ENCODE measurements at regions not wholly inside any gene's neighbourhood (a gene's known extent, or its start where the extent isn't known, plus 50 kb on each side); places are given as distances from the start of the nearest gene placed in this dataset.

DNA sequence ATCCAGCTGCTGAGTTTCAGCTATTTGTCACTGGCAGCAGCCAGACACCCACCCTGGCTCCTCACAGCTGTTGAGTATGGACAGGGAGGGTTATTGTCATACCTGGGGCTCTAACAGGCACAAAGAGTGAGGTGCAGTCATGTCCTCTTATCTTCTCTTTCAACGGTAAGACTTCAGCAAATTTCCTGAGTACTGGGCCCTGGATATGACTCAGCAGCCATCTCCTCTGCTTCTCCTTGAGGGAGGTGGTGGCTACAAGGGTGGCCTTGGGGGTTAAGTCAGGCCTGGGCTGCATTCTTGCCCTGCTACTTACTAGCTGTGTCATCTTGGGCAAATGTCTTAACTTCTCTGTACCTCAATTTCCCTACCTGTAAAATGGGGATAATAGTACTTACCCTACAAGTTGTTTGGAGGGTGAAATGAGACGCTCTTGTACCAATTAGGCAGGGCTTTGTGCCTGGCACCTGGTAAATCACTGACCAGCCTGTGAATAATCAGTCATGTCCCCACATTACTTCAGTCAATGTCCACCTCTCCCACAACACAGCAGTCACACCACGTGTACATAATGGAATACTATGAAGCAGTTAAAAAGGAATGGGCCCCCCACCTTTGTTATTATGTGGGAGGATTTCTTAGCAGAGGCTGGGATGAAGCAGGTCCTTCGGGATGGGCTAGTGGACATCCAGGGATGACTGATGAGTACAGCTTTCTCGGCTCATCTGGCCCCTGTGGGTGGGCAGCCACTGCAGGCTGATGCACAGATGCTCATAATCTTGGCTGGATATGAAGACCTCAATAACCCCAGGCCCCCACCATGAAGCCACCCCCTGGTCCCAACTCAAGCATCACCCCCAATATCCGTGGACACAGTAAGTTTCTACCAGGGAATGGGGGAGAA, 528.8 kb downstream of the SHQ1 start:
- no peak overlapping the region for H3K27ac ChIP-seq (ENCODE audit: low read depth in 1 of 2, low read length in 1 of 2)
- WGBS, 2 donors = 77 to 81% methylated on average over 6 of the region's 6 CpGs
- TF ChIP-seq, protein P1, sequence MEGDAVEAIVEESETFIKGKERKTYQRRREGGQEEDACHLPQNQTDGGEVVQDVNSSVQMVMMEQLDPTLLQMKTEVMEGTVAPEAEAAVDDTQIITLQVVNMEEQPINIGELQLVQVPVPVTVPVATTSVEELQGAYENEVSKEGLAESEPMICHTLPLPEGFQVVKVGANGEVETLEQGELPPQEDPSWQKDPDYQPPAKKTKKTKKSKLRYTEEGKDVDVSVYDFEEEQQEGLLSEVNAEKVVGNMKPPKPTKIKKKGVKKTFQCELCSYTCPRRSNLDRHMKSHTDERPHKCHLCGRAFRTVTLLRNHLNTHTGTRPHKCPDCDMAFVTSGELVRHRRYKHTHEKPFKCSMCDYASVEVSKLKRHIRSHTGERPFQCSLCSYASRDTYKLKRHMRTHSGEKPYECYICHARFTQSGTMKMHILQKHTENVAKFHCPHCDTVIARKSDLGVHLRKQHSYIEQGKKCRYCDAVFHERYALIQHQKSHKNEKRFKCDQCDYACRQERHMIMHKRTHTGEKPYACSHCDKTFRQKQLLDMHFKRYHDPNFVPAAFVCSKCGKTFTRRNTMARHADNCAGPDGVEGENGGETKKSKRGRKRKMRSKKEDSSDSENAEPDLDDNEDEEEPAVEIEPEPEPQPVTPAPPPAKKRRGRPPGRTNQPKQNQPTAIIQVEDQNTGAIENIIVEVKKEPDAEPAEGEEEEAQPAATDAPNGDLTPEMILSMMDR (IDR thresholded peaks at IDR 0.05; ENCODE audit: control extremely low read depth, extremely low read depth) = no peak

GRCh38 chr3:72318504-72319193, 529.6 kb downstream of the SHQ1 start:
- H3K27ac ChIP-seq (ENCODE audit: low read depth in 1 of 2, low read length in 1 of 2) = no peak overlapping the region

More for the DNA sequence above, 528.8 kb downstream of the SHQ1 start:
- Histone ChIP-seq H3K9me3 (ENCODE audit: control insufficient read depth in 4 of 4, insufficient read depth in 3 of 4, low read length in 3 of 4) (peaks cover 0 to 3% (median 0%) of the 10 kb centered on the region in 4 donors), H3K36me3 (ENCODE audit: control insufficient read depth in 4 of 4, insufficient read depth in 4 of 4, low read length in 4 of 4) (no peaks in the 10 kb centered on the region), H3K4me3 (no peak overlapping the region), H3K4me1 (ENCODE audit: control insufficient read depth in 5 of 5, insufficient read depth in 5 of 5, low read length in 5 of 5) (peaks cover 0 to 23% (median 5%) of the 10 kb centered on the region in 5 donors), H3K27me3 (ENCODE audit: control insufficient read depth in 3 of 3, insufficient read depth in 3 of 3, low read length in 2 of 3) (no peaks in the 10 kb centered on the region), H3K9ac (ENCODE audit: insufficient read depth in 1 of 2, low read length in 2 of 2) (no peak overlapping the region)
- ATAC-seq (ENCODE audit: insufficient read depth, low FRiP score) = no peak
- DNase-seq = no peak

GRCh38 chr3:72317491-72317890, 530.8 kb downstream of the SHQ1 start:
- peaks cover 0 to 23% (median 5%) of the 10 kb centered on the region in 5 donors for H3K4me1 ChIP-seq (ENCODE audit: control insufficient read depth in 5 of 5, insufficient read depth in 5 of 5, low read length in 5 of 5)
- DNase-seq = peak in 2 of 3 donors; percentile 40 to 44
- H3K27ac ChIP-seq (ENCODE audit: low read depth in 1 of 2, low read length in 1 of 2) = no peak overlapping the region
- ATAC-seq (ENCODE audit: insufficient read depth, low FRiP score) = no peak
- TF ChIP-seq, protein P1 (IDR thresholded peaks at IDR 0.05; ENCODE audit: control extremely low read depth, extremely low read depth) = no peak
- H3K27me3 ChIP-seq (ENCODE audit: control insufficient read depth in 3 of 3, insufficient read depth in 3 of 3, low read length in 2 of 3) = no peaks in the 10 kb centered on the region
- no peak overlapping the region for H3K9ac ChIP-seq (ENCODE audit: insufficient read depth in 1 of 2, low read length in 2 of 2)
- no peaks in the 10 kb centered on the region for H3K36me3 ChIP-seq (ENCODE audit: control insufficient read depth in 4 of 4, insufficient read depth in 4 of 4, low read length in 4 of 4)
- H3K9me3 ChIP-seq (ENCODE audit: control insufficient read depth in 4 of 4, insufficient read depth in 3 of 4, low read length in 3 of 4) = no peaks in the 10 kb centered on the region
- no peak overlapping the region for H3K4me3 ChIP-seq
- 63 to 80% methylated on average over 7 of the region's 7 CpGs for WGBS, 2 donors

More at GRCh38 chr3:72318504-72319193, 529.6 kb downstream of the SHQ1 start:
- no peak for ATAC-seq (ENCODE audit: insufficient read depth, low FRiP score)
- TF ChIP-seq, protein P1 (IDR thresholded peaks at IDR 0.05; ENCODE audit: control extremely low read depth, extremely low read depth) = no peak
- Histone ChIP-seq H3K9ac (ENCODE audit: insufficient read depth in 1 of 2, low read length in 2 of 2) (no peak overlapping the region), H3K9me3 (ENCODE audit: control insufficient read depth in 4 of 4, insufficient read depth in 3 of 4, low read length in 3 of 4) (no peaks in the 10 kb centered on the region), H3K4me1 (ENCODE audit: control insufficient read depth in 5 of 5, insufficient read depth in 5 of 5, low read length in 5 of 5) (peaks cover 0 to 23% (median 5%) of the 10 kb centered on the region in 5 donors), H3K4me3 (no peak overlapping the region), H3K36me3 (ENCODE audit: control insufficient read depth in 4 of 4, insufficient read depth in 4 of 4, low read length in 4 of 4) (no peaks in the 10 kb centered on the region), H3K27me3 (ENCODE audit: control insufficient read depth in 3 of 3, insufficient read depth in 3 of 3, low read length in 2 of 3) (no peaks in the 10 kb centered on the region)
- WGBS, 2 donors = 73 to 75% methylated on average over 12 of the region's 12 CpGs
- peak; percentile 61 to 71 (median 69) for DNase-seq
